ENCODE measurements at regions not wholly inside any gene's neighbourhood (a gene's known extent, or its start where the extent isn't known, plus 50 kb on each side); places are given as distances from the start of the nearest gene placed in this dataset.

- no peak for DNase-seq
Measured at GRCh38 chr12:59039005-59039404, 118.7 kb upstream of the LRIG3 start.

DNA sequence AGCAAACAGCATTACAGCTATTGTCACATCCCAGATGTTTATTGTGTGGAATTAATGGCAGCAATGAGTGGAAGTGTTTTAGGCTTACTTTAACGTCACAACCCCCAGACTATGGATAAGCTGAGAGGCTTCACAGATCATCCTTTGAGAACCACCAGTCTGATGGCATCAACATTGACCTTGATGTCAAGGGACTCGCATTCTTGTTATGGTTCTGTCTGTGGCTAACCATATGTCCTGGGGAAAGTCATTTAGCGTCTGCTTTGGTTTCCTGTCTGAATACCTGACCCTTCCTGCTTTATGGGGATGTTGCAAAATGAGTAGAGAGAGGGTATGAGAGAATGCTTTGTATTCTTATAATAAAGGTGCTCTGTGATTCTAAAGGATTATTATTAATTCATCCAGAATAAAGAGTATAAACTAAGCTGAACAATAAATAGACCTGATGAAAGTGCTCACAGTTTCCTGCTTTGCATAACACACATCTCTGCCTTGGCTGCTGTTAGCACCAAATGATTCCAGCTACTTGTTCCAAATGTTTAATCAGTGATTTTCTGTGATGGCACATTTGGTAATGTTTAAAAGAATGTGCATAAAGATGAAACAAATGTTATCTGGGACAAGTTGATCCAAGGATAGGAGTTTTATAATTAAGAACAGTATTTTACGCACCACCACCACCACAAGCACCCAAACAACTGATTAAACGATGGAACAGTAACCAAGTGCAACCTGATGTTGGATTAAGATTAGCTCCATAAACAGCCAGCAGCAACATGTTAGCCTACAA, 116.9 kb upstream of the LRIG3 start:
- DNase-seq = no peak

DNA sequence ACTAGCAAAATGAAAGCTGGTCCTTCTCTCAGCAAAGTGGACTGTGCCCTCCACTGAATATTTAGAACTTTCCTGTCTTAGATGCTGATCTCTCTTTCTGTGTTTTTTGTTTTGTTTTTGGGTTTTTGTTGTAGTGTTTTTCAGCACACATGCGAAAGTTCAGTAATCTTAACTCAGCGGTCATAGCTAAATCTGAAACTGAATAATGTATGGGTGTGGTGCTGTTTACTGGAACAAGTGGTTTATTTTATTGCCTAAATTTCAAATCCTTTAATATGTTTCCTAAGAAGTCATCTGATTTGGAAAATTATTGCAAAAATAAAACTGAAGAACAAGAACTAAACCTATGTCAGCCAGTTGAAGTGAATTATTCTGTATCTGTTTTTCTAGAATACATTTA, 116.0 kb upstream of the LRIG3 start:
- no peak for DNase-seq

DNA sequence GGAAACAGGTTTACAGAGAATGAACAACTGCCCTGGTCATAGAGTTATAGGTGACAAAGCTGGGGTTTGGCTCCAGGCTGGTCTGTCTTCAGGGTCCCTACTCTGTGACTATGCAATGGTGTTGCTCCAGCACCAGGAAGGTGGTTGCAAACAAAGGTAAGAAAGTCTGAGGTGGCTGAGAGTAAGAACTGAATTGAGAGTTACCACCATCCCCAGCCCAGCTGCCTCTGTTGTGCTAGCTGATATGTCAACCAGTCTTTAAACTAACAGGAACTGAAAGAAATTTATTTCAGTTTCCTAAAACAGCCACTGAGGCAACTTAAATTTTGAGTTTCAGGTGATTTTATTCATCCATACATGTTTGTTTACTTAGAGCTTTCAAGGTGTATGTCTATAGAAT, 111.0 kb upstream of the LRIG3 start:
- no peak for DNase-seq

GRCh38 chr12:59030415-59030814, 110.1 kb upstream of the LRIG3 start:
- DNase-seq = no peak

- no peak for DNase-seq
Measured at GRCh38 chr12:59027199-59027598, 106.9 kb upstream of the LRIG3 start.

DNA sequence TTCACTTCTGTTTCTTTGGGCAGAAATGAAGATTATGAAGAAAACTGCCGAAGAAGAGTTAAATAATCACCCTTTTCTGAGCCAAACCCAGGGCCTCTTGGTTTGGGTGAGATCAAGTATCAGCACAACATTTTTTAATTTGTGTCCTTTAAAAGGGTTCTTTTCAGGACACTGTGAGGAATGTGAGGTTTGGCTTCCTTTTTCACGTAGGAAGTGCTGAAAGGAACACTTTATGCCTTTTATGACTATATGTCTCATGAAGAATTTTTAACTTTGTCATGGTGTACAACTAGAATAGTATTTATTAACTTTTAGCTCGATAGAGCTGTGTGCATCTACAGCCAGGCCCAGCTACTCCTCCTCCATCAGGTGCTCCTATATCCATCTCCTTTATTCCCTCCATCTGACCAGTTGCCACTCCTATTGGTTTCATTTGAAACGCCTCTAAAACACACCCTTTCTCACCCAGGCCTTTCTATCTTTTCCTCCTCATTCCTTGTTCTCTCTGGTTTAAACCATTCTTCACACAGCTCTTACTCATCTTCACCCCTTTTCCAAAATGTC, 103.6 kb upstream of the LRIG3 start:
- DNase-seq = no peak

GRCh38 chr12:59020073-59020946, 100.0 kb upstream of the LRIG3 start:
- DNase-seq = no peak

DNA sequence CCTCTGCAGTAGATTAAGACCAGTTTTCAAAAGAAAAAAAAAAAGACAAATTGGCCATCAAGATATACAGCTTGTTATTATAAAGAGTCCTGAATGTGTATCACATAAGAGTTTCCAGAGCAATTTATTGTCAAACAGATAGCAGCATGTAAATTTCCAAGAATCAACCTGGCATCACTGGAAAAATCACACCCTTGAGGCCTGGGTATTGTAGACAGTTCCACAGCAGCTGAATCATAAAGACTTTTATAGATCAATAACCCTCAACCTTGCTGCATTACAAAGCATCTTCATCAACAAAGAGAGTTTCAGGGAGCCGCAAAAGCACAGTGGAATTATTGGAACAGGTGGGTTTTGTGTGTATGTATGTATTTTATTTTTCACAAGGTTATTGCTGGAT, 94.6 kb upstream of the LRIG3 start:
- no peak for DNase-seq

DNA sequence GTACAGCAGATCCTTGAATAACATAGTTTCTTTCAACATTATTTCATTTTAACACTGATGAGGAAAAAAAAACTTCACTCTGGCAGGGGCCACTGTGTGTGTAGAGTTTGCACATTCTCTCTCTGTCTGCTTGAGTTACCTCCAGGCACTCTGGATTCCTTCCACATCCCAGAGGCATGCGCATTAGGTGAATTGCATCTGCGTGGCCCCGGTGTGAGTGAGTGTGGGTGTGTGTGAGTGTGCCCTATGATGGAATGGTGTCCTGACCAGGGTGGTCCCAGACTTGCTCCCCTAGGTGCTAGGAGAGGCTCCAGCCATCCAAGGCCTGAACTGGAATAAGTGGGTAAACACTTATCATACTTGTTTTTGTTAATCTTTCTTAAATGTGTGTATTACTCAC, 90.6 kb upstream of the LRIG3 start:
- no peak for DNase-seq

GRCh38 chr12:59010118-59010517, 89.8 kb upstream of the LRIG3 start:
- no peak for DNase-seq

- DNase-seq = no peak
Measured at GRCh38 chr12:59007620-59008019, 87.3 kb upstream of the LRIG3 start.

GRCh38 chr12:59005193-59005955, 85.1 kb upstream of the LRIG3 start:
- no peak for DNase-seq

DNA sequence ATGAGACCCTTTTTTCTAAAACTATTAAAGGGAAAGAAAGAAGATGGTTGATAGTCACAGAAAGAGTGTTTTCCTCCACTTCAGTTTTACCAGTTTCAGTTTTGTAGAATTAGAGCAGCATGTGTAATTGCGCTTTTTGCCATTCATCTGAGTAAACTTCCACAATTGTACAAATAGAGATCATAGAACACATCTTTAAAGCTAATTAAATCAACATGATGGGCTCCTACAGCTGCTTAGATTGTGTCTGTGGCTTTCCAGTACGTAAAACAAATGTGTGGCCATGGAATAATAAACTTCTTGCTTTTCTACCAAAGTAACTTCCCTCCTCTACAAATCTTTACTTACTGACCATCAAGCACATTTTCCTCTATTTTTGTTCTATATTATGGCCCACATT, 84.2 kb upstream of the LRIG3 start:
- DNase-seq = no peak

- no peak for DNase-seq
Measured at GRCh38 chr12:58995666-58996363, 75.5 kb upstream of the LRIG3 start.

DNA sequence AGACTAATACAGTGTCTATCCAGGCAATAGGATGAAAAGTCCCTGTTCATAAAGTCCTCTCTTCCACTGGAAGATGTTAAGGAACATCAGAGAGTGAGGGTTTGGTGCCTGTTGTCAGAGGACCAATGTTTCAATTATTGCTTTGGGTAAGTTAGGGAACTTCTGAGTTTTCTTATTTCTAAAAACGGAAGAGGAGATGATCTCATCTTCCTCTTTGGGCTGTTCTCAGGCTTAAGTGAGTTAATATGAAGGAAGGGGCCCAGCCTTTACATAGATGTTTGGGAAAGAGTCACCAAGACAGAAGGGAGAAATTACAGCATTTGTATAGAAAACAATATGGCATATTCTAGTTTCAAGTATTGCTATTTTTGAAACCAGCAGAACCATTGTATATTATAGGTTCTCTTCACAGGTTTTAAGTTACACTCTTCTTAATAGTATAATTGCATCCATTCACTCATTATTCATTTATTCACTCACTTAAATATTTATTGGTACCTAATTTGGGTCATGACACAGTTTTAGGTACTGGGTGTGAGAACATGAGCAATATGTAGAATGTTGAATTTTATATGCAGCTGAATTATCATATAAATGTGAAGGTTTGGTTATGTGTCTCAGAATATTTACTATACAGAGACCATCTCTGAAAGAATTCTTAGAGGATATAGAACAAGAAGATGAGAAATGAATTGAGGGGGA, 68.5 kb upstream of the LRIG3 start:
- no peak for DNase-seq

GRCh38 chr12:58981961-58982360, 61.7 kb upstream of the LRIG3 start:
- DNase-seq = no peak

DNA sequence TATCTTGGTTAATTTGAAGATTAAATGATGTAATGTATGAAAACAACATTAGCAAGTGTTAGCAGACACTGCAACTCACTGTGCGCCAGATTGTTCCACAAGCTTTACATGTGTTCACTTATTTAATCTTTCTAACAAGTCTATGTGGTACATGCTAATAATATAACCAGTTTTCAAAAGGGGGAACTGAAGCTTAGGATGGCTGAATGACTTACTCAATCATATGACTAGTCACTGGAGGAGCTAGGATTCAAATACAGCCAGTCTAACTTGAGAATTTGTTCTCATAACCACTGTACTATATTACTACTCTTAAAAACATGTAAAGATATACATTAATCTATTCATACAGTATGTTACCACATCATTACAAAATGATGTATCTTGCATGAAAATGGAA, 60.5 kb upstream of the LRIG3 start:
- no peak for DNase-seq

DNA sequence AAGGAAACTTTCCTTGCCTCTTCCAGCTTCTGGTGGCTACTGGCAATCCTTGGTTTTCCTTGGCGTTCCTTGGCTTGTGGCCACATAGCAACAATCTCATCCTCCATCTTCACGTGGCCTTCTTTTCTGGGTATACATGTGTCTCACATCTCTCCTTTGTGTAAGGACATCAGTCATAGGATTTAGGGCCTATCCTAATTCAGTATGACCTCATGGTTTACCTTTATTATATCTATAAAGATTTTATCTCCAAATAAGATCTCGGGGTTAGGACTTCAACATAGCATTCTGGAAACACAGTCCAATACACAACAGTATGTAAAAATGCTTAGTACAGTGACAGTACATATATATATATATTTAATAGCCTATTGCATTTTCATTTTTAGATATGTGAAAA, 58.4 kb upstream of the LRIG3 start:
- no peak for DNase-seq

DNA sequence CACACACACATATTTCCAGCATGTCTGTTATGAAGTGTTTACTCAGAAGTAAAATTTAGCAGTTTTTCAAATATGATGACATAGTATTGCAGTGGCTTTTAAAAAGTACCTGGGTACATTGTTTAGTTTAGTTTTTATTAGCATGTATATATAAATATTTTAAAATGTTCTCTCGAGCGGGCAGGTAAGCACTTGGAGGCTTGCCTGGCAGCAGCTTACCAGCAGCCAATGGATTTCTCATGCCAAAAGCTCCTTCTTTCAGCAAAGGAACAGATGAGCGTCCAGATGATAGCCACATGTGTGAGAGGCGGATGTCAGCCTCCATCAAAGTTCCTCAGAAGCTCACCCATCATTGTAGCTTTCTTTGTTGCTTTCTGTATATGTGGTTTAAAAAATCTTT, 57.2 kb upstream of the LRIG3 start:
- DNase-seq = no peak

DNA sequence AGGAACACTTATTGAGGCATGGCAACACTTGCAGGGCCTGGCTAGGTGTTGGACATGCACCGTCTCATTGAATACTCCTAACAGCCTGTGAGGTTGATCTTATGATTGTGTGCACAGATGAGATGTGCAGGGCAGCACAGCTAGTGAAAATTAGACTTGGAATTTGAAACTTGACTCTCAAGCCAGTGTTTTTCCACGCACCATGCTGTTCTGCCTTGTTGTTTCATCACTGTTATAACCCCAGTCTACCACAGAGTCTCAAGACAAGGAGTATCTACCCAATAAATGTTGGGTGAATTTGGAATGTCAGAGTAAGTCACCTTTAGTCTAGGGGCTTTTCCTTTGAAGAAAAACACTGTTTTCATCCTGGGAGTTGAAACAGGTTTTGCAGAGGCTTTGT, 55.8 kb upstream of the LRIG3 start:
- DNase-seq = no peak

All from AML-193 (cell line).